GM18858 (cell line): ENCODE measurements at regions not wholly inside any gene's neighbourhood (a gene's known extent, or its start where the extent isn't known, plus 50 kb on each side); places are given as distances from the start of the nearest gene placed in this dataset.

ENCODE experiments used
- ATAC-seq: cut with Tn5 transposase; IDR thresholded peaks from one replicate; pipeline ENCODE4 v1.9.1; 2021; ENCODE audit not compliant: unreplicated experiment

DNA sequence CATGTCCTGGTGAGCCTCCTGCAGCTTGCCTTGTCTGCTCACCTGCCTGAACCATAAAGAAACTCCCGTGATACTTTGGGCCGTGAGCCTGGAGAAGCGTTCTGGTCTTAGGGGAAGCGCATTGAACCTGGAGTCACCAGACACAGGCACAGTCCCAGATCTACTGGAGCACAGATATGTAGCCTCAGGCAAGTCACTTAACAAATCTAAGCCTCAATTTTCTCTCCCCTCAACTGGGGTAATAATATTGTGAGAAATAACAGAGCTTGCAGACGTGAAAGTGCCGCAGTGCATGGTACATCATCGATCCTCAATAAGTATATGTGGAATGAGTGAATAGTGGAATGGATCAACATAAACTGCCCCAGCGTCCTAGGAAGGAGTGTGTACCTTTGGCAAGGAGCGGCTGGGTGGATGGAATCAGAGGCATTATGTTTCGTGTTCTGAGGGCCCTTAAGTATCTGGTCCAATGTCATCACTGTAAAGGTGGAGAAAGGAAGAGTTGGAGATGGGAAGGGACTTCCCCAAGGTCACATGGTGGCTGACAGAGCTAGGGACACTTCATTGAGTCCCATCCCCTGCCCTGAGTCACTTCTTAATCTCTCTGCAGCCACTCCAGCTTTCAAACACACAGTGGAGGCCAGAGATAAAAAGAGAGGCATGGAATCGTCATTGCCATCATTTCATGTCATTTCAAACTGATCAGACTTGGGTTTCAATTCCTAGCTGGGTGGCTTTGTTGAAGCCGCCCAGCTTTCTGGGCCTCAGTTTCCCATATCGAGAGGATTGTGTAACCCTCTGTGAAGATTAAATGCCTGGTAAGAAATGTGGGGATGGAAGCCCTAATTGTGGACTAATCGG, 172.4 kb downstream of the DDX1 start:
- no peak for ATAC-seq

DNA sequence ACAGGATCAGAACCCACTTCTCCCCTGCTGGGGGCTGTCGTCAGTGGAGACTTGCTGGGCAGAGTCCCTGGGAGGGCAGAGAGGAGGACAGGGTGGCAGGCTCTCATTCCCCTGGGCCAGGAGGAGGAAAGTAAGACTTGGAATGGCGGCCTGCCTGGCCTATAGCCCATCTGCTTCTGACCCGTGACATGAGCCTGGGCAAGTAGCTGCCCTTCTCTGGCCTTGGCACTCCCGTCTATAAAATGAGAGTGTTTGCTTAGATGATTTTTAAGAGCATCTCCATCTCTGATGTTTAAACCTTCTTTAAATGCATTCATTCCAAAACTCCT, 173.0 kb downstream of the DDX1 start:
- ATAC-seq: no peak

DNA sequence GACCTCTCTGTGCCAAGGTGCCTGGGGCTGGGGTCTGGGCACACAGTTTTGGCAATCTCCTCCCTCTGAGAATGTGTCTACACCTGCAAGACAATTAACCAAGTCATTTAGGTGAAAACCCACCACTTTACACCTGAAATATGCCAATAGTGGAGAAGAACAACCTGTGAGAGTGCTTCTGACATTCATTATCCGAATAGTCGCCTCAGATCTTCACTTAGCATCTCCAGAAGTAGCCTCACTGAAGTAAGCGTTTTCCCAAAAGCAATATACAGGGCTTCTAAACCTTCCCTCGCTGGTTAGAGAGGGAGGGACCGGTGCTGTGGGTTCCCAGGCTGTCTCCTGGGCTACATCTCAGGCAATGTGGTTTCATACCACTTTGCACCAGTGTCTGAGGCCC, 173.5 kb downstream of the DDX1 start:
- ATAC-seq: no peak

DNA sequence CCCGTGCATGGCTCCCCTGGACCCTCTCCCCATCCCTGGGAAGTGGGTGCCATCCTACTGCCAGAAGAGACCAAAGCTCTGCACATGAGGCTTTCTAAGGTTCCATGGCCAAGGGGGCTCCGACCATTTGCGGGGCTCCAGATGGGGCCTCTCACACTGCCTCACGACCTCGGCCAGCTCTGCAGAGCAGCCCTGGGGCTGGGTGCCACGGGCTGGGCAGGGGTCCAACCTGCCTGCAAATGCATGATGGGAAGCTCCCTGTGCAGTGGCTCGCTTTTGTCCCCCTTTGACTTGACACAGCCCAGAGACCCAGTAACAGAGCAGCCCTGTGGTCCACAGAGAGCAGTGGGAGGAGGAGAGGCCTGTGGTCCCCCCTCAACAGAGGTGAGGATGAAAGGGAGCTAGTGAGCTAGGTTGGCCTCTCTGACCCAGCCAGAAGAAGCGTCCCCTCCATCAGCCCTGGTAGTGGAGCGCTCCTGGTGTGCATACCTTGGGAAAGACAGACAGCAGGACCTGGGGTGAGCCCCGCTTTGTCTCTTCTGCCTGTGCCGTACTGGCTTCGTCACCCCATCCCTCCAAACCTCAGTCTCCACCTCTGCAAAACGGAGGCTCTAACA, 174.1 kb downstream of the DDX1 start:
- ATAC-seq: no peak

DNA sequence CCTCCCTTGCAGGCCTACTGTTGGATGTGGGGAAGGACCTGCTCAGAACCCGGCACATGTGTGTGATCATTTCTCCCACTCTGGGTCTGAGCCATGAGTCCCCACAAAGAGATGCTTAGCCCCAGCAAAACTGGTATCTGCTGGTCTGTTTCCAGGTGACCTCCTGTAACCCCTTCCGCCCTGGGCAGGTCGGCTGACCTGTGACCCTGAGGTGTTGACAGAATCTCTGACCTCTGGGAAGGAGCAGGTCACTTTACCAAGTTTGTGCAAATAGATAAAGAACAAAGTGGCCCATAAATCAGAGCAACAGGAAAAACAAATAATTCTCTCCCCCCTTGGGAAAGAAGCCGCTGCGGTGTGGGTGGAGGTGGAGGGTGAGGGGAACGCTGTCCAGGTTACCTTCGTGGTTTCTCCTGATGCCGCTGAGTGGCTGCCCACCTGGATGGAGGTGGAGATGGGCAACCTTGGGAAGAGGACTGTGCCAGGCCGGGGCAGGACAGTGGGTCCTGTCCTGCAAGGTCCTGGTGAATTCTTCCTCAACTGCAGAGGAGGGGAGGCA, 174.0 kb upstream of the MYCN start:
- ATAC-seq: no peak

DNA sequence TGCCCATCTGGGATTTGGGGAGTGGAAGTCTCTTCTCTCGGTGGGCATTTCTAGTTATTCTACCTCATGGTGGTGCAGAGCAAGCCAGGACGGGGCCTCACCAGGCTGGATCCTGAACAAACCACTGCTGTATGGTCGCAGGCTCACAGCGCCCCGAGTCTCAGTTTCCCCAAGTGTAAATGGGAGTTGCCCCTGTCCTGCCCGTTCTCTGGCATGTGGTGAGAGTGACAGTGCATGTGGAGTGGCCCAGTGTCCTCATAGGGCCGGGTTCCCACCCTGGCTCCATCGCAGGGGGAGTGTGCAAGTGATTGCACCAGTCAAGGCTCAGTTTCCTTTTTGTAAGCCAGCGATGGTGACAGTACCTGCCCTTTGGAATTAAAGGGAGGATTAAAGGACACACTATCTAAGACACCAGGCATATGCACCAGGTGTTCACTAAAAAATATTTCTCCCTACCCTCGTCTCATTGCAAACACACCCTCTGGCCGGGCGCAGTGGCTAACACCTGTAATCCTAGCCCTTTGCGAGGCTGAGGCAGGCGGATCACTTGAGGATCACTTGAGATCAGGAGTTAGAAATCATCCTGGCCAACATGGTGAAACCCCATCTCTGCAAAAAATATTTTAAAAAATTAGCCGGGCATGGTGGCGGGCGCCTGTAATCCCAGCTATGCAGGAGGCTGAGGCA, 173.3 kb upstream of the MYCN start:
- ATAC-seq: no peak

DNA sequence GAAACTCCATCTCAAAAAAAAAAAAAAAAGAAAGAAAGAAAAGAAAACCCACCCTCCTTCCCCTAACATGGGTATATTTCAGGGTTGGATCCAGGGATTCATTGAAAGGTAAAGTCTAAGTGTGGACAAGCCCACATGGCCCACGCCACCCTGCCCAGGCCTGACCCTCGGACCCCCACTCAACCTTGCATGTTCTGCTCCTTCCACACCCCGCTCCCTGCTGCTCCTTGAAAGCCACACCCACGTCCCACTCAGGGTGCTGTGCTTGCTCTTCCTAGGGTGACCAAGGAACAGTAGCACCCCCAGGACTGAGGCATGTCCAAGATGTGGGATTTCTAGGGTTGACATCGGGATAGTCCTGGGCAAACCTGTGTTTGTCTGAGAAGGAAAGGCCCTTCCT, 172.7 kb upstream of the MYCN start:
- no peak for ATAC-seq

DNA sequence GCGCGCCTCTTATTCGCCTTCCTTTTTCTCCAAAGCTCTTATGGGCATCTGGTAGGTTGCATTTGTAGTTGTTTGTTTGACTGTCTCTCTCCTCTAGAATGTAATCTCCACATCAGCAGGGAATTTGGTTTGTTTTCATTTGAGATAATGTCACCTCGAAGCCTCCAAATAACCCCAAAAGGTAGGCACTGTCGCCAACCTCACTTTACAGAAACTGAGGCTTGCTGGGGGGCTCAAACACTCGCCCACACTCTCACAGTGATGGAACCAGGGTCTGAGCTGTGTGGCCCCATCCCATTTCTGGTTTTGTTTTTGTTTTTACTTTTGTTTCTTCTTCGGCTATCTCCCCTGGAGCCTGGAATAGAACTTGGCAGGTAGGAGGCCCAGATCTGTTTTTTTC, 172.2 kb upstream of the MYCN start:
- ATAC-seq: no peak

DNA sequence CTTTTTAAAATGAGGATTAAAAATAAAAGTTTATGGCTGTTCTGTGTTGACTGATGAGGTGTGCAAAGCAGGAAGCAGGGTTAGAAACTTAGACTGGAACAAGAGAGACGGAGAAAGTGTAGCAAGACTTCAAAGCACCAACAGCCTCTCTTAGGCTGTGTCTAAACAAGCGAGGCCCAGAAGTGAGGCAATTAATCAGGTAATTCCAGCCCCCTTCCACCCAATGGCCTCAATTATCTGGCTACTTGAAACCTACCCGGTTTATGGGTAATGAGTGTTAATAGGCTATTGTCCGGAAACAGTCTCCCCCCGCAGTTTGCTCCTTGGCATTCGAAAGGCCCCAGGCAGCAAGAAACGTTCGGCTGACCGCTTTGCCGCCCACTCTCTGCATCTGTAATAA, 171.7 kb upstream of the MYCN start:
- no peak for ATAC-seq

DNA sequence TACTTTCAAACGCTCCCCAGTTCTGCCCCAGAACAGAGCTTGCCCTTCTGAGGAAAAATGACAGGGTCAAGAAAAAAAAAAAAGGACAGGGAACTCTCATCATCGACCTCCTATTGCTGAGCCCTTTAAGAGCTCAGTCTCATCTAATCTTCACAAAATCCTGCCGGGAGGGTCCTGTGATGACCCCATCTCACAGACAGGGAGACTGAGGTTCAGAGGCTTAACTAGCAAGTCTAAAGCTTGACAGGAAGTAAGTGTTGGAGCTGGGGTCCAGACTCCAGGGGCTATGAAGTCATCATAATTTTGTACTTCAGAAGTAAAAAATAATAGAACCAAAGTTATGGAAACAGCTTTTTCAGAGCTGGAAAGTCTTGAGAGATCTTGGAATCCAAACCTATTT, 171.1 kb upstream of the MYCN start:
- no peak for ATAC-seq

DNA sequence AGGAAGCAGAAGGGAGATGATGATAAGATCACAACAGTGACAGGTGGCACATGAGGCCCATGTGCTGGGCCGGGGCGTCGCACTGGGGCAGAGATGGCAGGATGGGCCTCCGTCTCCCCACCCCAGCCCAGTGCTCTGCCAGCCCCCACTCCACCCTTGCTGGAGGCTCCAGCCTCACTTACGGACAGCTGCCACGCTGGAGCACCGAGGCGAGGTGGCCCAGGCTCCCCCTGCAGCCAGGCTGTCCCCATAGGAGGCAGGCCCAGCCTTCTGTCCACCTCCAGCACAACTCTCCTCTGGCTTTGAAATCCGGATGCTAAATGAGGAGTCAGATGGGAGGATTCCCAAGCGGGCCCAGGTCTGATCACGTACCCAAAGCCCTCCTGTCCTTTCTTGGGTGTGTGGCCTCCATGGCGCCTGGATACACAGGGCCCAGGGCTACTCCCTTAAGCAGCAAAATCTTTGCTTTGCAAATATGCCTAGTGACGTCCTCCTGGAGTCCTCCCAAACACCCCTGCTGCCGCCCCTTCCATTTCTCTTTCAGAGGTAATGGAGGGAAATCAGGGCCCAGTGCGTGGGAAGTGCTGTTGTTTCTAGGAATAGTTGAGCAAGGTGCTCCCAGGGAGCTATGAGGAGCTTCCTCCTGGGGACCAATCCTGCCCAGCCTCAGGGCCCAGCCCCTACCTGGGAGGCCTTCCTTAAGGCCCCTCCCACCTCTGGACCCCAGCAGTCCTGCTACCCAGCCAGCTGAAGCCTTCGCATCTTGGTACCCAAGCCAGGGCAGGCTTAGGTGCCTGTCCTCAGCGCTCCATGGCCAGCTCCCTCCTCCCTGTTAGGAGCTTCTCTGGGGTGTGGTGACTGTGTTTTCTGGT, 170.4 kb upstream of the MYCN start:
- ATAC-seq: no peak

DNA sequence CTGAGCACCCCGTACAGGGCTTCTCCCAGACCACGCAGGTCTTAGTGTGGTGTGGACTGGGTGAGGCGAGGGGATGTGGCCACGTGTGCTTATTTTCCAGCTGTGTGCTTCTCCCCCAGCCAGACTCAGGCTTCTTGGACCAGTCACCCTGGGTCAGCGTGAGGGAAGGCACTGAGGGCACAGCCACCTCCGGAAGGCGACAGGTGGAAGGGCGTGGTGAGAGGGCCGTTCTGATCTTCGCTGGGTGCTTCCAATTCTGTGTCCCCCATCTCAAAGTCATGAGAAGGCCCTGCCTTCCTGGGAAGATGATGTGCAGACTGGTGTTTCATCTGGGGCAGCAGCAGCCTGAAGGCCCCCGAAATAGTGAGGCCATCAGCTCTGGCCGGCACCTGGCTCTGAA, 169.7 kb upstream of the MYCN start:
- no peak for ATAC-seq

DNA sequence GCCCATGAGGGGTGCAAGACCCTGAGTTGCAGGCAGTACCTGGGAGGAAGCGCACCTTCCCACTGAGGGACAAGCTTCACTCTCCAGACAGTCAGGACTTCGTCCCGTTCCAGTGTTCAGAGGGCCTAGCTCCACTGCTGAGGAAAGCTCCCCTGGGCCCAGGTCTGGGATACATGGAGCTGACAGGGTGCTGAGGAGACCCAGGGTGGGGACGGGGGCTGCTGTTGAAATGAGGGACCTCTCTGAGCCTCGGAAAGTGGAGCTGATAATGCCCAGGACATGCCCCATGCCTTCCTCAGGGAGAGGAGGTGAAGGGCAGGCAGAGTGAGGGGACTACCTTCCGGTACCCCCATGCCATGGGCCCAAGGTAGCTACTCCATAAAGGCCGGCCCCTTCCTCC, 169.2 kb upstream of the MYCN start:
- no peak for ATAC-seq

DNA sequence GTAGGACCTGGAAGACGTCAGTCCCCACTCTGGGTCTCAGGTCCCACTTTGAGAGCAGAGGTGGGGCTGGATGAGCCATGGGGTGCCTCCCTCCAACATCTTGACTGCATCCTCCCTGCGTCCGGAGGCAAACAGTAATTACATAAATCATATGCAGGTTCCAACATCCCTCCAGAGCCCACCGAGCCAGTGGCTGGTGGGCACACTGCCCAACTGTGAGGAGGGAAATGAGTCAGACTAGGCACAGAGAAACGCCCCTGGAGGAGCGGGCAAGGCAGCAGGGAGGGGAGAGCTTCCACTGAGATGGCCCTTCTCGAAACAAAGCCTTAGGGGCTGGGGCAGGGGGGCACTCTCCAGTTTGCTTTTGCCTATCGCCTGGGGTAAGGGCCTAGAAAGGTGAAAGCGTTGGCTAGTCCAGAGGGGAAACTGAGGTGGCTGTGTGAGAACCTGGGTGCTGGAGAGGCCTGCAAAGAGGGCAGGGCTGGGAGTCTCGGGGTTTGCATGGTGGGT, 168.2 kb upstream of the MYCN start:
- ATAC-seq: no peak

DNA sequence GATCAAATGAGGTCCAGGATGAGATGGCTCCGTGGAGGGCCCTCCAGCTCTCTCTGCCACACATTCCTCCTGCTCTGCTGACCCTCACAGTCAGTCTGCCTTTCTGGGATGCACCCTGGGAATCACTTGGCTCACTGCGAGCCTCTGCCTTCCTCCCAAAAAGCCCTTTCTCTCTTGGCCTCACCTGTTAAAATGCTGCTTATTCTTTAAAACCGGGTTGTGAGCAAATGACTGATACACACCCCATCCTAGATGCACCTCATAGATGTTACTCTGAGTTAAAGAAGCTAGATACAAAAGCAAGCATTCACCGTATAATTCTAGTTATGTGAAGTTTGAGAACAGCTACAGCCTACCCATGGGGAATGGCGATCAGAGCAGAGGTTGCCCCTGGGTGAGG, 167.7 kb upstream of the MYCN start:
- ATAC-seq: no peak

DNA sequence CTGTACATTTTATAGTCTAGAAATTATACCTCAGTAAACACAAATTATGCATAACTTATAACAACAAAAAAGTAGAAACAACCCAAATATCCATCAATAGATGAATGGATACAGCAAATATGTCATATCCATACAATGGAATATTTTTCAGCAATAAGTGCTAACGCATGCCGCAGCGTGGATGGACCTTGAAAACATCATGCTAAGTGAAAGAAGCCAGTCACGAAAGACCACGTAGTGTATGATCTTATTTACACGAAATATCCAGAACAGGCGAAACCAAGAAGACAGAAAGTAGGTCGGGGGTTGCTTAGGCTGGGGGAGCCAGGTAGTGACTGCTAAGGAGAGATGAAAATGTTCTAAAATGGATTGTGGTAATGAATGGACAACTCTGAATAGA, 167.1 kb upstream of the MYCN start:
- ATAC-seq: no peak

DNA sequence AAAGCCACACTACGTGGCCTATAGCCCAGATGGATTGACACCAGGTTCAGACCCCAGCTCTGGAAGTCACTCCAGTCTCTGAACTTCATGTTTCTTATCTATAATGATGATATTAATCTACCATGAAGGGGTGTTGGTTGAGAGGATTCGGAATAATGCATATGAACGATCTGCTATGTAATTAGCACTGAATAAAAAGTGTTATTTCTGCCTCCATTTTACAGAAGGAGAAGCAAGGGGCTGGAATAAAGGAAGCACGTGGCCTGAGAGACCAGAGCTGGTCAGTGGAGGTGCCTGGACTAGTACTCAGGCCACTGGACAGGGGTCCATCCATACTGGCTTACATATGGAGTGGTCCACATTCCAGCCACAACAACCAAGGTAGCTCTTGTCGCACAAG, 166.5 kb upstream of the MYCN start:
- ATAC-seq: no peak

DNA sequence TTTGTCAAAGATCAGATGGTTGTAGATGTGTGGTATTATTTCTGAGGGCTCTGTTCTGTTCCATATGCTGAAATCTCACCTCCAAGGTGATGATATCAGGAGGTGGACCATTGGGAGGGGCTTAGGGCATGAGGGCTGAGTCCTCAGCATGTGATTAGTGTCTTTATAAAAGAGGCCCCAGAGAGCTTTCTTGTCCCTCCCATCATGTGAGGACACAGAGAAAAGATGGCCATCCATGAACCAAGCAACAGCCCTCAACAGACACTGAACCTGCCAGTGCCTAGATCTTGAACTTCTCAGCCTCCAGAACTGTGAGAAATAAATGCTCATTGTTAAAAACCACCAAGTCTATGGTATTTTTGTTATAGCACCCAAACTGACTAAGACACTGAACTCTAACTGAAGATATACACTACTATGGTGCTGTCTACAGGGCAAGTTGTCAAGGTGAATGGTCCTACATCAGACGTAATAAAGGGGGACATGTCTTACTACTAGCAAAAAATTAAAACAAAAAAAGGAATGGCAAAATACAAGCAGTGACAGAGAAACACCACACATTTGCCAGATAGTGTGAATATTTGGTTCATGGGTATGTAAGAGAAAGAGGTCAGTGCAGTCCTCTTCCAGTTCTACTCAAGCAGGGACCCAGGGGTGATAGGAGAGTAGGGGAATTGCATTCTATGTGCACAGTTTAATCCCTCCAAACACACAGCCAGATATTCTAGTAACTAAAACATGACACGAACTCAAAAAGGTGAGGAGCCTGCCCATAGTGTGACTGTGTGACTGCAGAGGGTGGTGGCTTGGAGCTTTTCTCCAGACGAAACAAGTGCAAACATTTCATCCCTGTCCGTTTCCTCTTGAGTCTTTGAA, 164.4 kb upstream of the MYCN start:
- ATAC-seq: no peak

DNA sequence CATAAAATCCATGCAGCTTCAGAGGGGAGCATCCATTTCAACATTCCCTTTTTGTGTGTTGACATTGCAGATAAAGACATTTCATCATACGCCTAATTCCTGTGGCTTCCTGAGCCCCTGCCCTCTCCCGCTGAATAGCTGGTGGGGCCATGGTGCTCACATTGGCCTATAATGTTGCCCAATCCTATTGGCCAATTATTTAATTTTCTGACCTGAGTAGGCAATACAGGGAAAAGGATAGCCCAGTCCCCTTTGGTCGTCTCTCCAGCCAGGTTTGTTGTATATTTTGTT, 163.8 kb upstream of the MYCN start:
- ATAC-seq: no peak

DNA sequence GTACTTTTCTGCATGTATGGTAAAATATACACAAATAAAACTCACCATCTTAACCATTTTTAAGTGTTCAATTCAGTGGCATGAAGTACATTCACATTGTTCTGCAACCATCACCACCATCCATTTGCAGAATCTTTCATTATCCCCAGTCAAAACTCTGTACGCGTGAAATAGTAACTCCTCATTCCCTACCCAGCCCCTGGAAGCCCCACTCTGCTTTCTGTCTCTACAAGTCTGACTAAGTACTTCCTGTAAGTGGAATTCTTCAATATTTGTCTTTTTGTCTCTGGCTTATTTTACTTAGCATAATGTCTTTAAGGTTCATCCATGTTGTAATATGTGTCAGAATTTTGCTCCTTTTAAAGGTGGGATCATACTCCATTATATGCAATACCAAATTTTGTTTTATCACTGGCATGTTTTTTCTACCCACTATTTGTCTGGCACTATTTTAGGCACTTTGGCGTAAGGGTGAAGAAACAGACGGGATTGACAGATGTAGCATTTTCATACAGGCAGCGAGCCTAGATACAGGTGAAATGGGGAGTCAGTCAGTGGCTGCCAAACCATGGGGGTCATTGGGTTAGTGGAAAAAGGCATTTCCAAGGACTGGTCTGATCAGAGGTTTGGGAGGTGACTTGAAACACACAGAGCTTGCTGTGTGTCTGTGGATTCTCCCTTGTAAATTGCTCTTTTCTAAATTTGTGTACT, 163.2 kb upstream of the MYCN start:
- no peak for ATAC-seq
